Adipocyte (in vitro differentiated cells): ENCODE measurements at regions not wholly inside any gene's neighbourhood (a gene's known extent, or its start where the extent isn't known, plus 50 kb on each side); places are given as distances from the start of the nearest gene placed in this dataset.

ENCODE experiments used
- DNase-seq: peaks from one replicate; pipeline ENCODE4 v3.0.0-alpha.2; 2015; ENCODE audit warnings: low read depth
- H3K27me3 ChIP-seq: replicated peaks from 2 replicates; pipeline ENCODE4 v1.7.0; 2013; ENCODE audit warnings: mild to moderate bottlenecking, low read length, moderate library complexity; ENCODE audit not compliant: control insufficient read depth, insufficient read depth
- H3K36me3 ChIP-seq: 2 replicates; pipeline ENCODE4 v1.7.0; 2013; ENCODE audit warnings: low read length, mild to moderate bottlenecking, moderate library complexity; ENCODE audit not compliant: control insufficient read depth, insufficient read depth, severe bottlenecking
- H3K4me1 ChIP-seq: 2 replicates; pipeline ENCODE4 v1.7.0; 2013; ENCODE audit warnings: mild to moderate bottlenecking, low read length, moderate library complexity; ENCODE audit not compliant: control insufficient read depth, insufficient read depth
- H3K4me3 ChIP-seq: 2 replicates; pipeline ENCODE4 v1.7.0; 2013; ENCODE audit warnings: mild to moderate bottlenecking, low read length, moderate library complexity
- H3K9ac ChIP-seq: 2 replicates; pipeline ENCODE4 v1.7.0; 2013; ENCODE audit warnings: mild to moderate bottlenecking, low read length, moderate library complexity
- H3K9me3 ChIP-seq: 2 replicates; pipeline ENCODE4 v1.7.0; 2013; ENCODE audit warnings: mild to moderate bottlenecking, low read length, moderate library complexity; ENCODE audit not compliant: control insufficient read depth

- H3K9ac ChIP-seq: no peak overlapping the region
Measured at GRCh38 chr5:68457285-68457684, 241.7 kb downstream of the PIK3R1 start.

GRCh38 chr5:68458416-68459021 is 243.0 kb downstream of the PIK3R1 start:
- no peak for DNase-seq
- Histone ChIP-seq H3K4me3 (no peak overlapping the region), H3K9me3 (no peaks in the 10 kb centered on the region), H3K36me3 (no peaks in the 10 kb centered on the region), H3K27me3 (no peaks in the 10 kb centered on the region), H3K4me1 (peaks cover 22% of the 10 kb centered on the region), H3K9ac (no peak overlapping the region)

More at GRCh38 chr5:68457285-68457684, 241.7 kb downstream of the PIK3R1 start:
- DNase-seq: no peak
- Histone ChIP-seq H3K9me3 (no peaks in the 10 kb centered on the region), H3K4me3 (no peak overlapping the region), H3K36me3 (no peaks in the 10 kb centered on the region), H3K27me3 (no peaks in the 10 kb centered on the region), H3K4me1 (peaks cover 22% of the 10 kb centered on the region)

- H3K4me1 ChIP-seq: peaks cover 22% of the 10 kb centered on the region
- no peak for DNase-seq
Measured at GRCh38 chr5:68459093-68459809, 243.7 kb downstream of the PIK3R1 start.

GRCh38 chr5:68459810-68460139 is 244.2 kb downstream of the PIK3R1 start:
- Histone ChIP-seq H3K9ac (no peak overlapping the region), H3K4me1 (peaks cover 22% of the 10 kb centered on the region)
- no peak for DNase-seq

More at GRCh38 chr5:68459093-68459809, 243.7 kb downstream of the PIK3R1 start:
- Histone ChIP-seq H3K9me3 (no peaks in the 10 kb centered on the region), H3K27me3 (no peaks in the 10 kb centered on the region), H3K9ac (no peak overlapping the region), H3K4me3 (no peak overlapping the region), H3K36me3 (no peaks in the 10 kb centered on the region)

GRCh38 chr5:68460147-68460798 is 244.7 kb downstream of the PIK3R1 start:
- no peaks in the 10 kb centered on the region for H3K27me3 ChIP-seq
- no peaks in the 10 kb centered on the region for H3K9me3 ChIP-seq
- DNase-seq: peak; percentile 80
- H3K9ac ChIP-seq: peak overlapping the region; percentile 27
- H3K4me1 ChIP-seq: peaks cover 20% of the 10 kb centered on the region
- no peaks in the 10 kb centered on the region for H3K36me3 ChIP-seq
- H3K4me3 ChIP-seq: no peak overlapping the region

More at GRCh38 chr5:68459810-68460139, 244.2 kb downstream of the PIK3R1 start:
- no peaks in the 10 kb centered on the region for H3K9me3 ChIP-seq
- no peaks in the 10 kb centered on the region for H3K27me3 ChIP-seq
- no peak overlapping the region for H3K4me3 ChIP-seq
- no peaks in the 10 kb centered on the region for H3K36me3 ChIP-seq

- Histone ChIP-seq H3K9me3 (no peaks in the 10 kb centered on the region), H3K4me1 (peaks cover 14% of the 10 kb centered on the region), H3K9ac (no peak overlapping the region), H3K27me3 (no peaks in the 10 kb centered on the region), H3K36me3 (no peaks in the 10 kb centered on the region), H3K4me3 (no peak overlapping the region)
- no peak for DNase-seq
Measured at GRCh38 chr5:68463606-68464005, 248.1 kb downstream of the PIK3R1 start.

GRCh38 chr5:68464424-68464823 is 248.9 kb downstream of the PIK3R1 start:
- Histone ChIP-seq H3K27me3 (no peaks in the 10 kb centered on the region), H3K4me3 (no peak overlapping the region), H3K36me3 (no peaks in the 10 kb centered on the region), H3K4me1 (peaks cover 14% of the 10 kb centered on the region), H3K9ac (no peak overlapping the region), H3K9me3 (no peaks in the 10 kb centered on the region)
- DNase-seq: peak; percentile 57

GRCh38 chr5:68465133-68465532 is 249.6 kb downstream of the PIK3R1 start:
- no peak overlapping the region for H3K4me3 ChIP-seq
- DNase-seq: no peak
- H3K9ac ChIP-seq: no peak overlapping the region
- H3K27me3 ChIP-seq: no peaks in the 10 kb centered on the region
- H3K36me3 ChIP-seq: no peaks in the 10 kb centered on the region
- H3K9me3 ChIP-seq: no peaks in the 10 kb centered on the region
- H3K4me1 ChIP-seq: peaks cover 8% of the 10 kb centered on the region

- Histone ChIP-seq H3K9ac (no peak overlapping the region), H3K4me1 (peaks cover 4% of the 10 kb centered on the region), H3K36me3 (no peaks in the 10 kb centered on the region), H3K9me3 (no peaks in the 10 kb centered on the region), H3K27me3 (no peaks in the 10 kb centered on the region), H3K4me3 (no peak overlapping the region)
- DNase-seq: no peak
Measured at GRCh38 chr5:68465934-68466551, 250.5 kb downstream of the PIK3R1 start.

- no peaks in the 10 kb centered on the region for H3K9me3 ChIP-seq
- no peaks in the 10 kb centered on the region for H3K27me3 ChIP-seq
- H3K4me1 ChIP-seq: peaks cover 4% of the 10 kb centered on the region
- no peaks in the 10 kb centered on the region for H3K36me3 ChIP-seq
- H3K4me3 ChIP-seq: no peak overlapping the region
- H3K9ac ChIP-seq: no peak overlapping the region
- no peak for DNase-seq
Measured at GRCh38 chr5:68467208-68467607, 251.7 kb downstream of the PIK3R1 start.

- H3K9me3 ChIP-seq: no peaks in the 10 kb centered on the region
- H3K4me3 ChIP-seq: no peak overlapping the region
- H3K27me3 ChIP-seq: no peaks in the 10 kb centered on the region
- DNase-seq: no peak
- no peaks in the 10 kb centered on the region for H3K36me3 ChIP-seq
- H3K4me1 ChIP-seq: peaks cover 4% of the 10 kb centered on the region
- H3K9ac ChIP-seq: no peak overlapping the region
Measured at GRCh38 chr5:68467794-68468193, 252.2 kb downstream of the PIK3R1 start.
